Stimulated activated CD8-positive, alpha-beta memory T cell treated with anti-CD3 and anti-CD28 coated beads, Interleukin-7, amount 100 ng/mL, for 1 hour (primary cell): ENCODE measurements at regions not wholly inside any gene's neighbourhood (a gene's known extent, or its start where the extent isn't known, plus 50 kb on each side); places are given as distances from the start of the nearest gene placed in this dataset.

ENCODE experiments used
- DNase-seq, 2 donors: peaks; one replicate each; pipeline ENCODE4 v3.0.0-alpha.2; 2020; ENCODE audit warnings: low read depth in 2 of 2

DNA sequence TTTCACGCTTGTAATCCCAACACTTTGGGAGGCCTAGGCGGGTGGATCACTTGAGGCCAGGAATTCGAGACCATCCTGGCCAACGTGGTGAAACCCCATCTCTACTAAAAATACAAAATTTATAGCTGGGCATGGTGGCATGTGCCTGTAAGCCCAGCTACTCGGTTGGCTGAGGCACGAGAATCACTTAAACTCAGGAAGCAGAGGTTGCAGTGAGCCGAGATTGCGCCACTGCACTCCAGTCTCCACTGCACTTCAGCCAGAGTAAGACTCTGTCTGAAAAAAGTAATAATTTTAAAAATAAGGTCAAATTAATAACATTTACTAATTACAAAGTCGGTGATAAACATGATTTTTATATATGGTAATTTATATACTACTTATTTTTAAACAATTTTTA, 155.9 kb downstream of the AXIN2 start:
- DNase-seq = no peak

- no peak for DNase-seq
Measured at GRCh38 chr17:65404761-65405160, 156.7 kb downstream of the AXIN2 start.

DNA sequence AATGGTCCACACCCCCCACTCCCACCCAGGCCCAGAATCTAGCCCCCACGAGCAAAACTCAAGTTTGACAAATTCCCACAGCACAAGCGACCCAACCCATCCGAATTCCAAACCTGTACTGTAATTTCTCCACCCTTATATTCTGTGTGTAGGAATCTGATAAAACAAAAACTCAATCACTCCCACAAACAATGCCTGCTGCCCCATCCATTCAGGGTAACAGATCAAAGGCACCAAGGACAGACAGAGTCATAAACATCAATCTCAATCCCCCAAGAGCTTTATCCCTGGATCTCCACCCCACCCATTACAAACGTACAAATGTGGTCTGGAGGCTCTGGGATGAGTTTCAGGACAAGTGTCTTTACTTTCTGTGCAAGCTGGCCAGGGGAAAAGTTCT, 157.8 kb downstream of the AXIN2 start:
- no peak for DNase-seq

DNA sequence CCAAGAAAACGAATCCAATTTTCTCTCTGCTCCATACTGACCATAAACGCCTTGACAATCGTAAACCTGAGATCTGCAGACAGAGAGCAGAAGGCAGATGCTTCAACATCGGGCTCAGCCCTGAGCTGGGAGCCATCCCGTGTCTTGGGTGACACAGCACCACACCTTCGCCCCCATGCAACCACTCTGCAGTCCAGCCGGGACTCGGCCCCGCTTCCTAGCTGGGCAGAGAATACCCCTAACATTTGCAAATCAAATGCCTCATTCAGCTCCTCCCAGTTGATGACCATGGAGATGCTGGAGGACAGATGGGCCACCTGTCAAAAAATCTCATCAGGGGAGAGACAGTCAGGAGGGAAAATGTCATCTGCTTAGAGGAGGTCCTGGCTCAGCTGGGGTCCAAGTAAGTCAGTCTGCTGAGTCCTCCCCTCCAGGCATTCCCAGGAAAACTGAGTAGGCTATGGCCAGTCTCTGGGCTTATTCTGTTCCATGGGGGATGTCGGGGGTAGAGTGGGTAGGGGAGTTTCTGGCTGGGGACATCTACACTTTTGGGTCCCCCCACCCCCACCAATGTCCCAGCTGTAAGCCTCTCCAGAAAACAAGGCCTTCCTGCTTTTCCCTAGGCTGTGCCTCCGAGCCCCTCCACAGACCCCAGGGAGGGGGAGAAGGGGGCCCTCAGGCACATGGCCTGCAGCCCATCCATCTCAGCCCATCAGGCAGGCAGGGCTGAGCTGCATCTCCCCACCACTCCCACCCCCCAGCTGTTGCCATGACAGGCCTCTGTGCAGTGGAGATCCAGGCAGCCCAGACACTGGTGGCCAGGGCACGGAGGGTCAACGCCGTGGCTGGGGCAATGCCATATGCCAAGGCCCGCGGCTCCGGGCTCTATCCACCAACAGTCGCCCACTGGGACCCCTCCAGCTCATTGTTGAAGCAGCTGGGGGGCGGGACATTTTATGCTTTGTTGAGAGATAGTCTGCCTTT, 158.6 kb downstream of the AXIN2 start:
- DNase-seq = no peak

DNA sequence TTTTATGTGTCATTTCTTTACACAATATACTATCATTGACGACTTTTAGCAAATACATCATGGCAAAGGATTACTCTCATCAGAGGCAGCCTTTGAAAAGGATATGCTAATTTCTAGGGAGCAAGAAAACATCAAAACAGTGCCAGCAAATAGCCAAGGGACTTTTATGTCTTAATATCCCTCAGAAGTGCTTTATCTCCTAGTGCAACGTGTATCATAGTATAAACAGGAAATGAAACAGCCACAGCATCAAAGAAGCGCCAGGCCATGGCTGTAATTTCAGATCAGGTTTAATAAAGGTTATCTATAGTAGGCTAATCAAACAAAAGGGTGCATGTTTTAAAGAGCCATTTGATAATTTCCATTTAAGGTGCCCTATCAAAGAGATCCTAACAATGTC, 159.9 kb downstream of the AXIN2 start:
- no peak for DNase-seq

DNA sequence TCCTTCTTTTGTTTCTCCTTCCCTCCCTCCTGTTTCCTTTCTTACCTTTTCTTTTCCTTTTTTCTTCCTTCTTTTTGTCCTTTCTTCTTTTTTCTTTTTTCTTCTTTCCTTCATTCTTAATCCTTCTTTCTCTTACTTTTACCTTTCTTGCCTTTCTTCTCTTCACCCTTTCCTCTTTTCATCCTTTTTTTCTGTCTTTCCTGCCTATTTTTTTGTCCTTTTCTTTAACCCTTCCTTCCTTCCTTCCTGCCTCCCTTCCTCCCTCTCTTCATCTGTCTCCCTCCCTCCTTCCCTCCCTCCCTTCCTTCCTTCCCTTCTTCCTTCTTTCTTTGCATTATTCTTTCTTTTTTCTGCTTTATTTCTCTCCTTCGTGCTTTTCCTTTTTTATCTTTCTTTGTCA, 160.7 kb downstream of the AXIN2 start:
- no peak for DNase-seq

DNA sequence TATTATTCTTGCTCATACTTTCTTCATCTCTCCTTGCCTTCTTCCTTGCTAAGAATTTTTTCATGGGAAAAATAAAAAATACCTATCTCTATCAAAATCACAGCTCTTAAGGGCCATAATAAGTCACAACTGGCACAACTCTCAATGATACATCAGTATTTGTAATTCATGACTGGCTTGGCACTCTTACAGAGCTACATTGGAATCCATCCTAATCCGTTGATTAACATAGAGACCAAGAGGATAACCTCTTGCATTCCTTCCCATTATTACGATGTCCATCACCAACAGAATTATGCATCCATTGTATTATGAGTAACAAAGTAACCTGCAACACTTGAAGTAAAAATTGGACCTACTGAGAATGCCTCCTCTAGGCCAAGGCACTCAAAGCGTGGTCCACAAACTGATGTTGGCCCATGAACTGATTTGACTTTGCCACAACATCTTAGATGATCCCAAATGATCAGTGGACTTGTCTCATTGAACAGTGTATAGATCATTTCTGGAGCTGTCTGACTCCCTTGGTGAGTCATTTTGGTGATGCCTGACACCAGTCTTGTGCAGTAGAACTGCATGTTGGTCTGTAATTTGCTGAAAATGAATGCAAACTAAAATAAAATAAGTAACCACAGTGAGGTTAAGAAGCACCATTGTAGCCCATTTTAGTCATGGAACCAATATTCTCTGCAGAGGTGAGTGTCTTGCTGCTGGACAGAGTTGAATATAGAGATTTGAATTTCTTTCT, 163.2 kb downstream of the AXIN2 start:
- no peak for DNase-seq

DNA sequence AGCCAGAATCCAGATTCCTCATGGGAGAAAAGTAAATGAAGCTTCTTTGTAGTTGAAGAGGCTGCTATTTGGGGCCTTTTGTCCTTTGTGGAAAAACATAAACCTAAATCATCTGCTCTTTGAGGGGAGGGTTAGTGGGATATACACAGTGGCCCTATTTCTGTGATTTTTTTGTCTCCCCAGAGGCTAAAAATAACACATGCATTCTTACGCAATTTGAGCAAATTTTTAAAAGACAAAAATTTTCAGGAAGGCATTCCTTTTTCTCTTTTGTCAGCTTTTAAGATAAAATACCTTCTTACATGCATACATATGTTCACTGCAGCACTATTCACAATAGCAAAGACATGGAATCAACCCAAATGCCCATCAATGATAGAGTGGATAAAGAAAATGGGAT, 165.5 kb downstream of the AXIN2 start:
- DNase-seq = no peak

- no peak for DNase-seq
Measured at GRCh38 chr17:65394811-65395472, 166.5 kb downstream of the AXIN2 start.

DNA sequence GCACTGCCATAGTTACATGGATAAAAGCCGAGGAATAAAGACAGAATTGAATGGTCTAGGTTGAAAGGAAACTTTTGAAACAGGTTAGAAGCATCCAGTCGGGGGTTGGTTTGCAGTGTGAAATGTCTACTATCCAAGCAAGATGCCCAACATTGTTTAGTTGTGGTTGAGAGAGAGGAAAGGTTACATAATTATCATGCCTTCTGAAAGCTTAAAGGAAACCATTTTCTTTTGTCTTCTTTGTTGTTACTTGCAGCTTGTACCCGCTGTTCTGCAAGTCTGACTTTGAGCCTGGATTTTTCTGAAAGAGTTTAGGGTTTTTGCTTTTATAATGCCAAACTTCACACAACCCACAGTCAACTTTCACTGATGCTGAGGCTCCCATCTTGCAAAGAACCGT, 167.9 kb downstream of the AXIN2 start:
- no peak for DNase-seq

DNA sequence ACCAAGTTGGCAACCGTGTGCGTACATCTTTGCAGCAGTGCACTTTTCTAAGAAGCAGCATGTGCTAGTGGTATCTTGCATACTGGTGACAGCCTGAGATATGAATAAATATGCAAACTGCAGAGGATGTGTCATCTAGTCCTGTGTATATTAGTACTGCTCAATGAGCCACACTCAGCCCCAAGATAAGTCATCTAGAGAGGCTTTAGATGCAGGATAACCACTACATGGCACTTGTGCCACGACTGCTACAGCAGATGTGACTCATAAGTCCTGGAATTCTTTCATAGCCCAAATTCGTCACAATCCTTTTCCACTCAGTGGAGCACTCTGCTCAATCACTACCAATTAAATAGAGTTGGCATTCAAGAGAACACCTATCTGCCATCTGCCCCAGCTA, 171.5 kb downstream of the AXIN2 start:
- DNase-seq = no peak

GRCh38 chr17:65389426-65389825, 172.0 kb downstream of the AXIN2 start:
- no peak for DNase-seq

- DNase-seq = no peak
Measured at GRCh38 chr17:65388911-65389310, 172.5 kb downstream of the AXIN2 start.

- DNase-seq = no peak
Measured at GRCh38 chr17:65387322-65387721, 174.1 kb downstream of the AXIN2 start.

DNA sequence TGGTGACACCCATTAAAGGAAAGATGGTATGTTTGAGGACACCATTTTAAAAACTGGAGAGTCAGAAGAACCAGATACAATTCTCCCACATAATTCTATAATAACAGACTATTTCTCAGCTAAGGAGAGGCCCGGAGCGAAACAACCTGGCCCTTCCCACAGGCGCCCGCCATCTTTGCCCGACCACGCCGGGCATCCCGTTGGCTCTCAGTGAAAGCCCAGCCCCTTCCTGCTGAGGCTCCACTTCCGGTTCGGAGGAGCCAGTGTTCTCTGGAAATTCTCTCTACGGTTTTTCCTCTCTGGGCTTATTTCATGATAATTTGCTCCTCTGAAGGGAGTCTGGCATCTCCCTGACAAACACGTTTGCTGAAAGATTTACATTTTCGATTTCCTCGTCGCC, 175.7 kb downstream of the AXIN2 start:
- DNase-seq = no peak

GRCh38 chr17:65385071-65385470, 176.4 kb downstream of the AXIN2 start:
- DNase-seq = no peak

DNA sequence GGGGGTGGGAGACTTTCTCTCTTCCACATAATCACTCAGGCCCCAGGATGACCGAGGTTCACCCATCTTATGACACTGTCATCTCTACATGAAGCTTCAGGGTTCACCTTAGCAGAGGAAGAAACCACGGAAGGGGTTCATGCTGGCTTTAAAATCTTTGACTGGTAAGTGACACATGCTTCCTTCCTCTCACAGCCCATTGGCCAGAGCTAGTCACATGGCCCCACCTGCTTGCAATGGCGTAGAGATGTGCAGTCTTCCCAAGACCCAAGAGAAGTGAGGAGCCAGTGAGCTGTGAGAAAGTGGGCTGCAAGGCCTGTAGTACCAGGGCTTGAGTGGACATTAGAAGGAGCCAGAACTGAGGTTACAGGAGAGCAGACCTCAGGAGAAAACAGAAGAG, 180.3 kb downstream of the AXIN2 start:
- DNase-seq = no peak

DNA sequence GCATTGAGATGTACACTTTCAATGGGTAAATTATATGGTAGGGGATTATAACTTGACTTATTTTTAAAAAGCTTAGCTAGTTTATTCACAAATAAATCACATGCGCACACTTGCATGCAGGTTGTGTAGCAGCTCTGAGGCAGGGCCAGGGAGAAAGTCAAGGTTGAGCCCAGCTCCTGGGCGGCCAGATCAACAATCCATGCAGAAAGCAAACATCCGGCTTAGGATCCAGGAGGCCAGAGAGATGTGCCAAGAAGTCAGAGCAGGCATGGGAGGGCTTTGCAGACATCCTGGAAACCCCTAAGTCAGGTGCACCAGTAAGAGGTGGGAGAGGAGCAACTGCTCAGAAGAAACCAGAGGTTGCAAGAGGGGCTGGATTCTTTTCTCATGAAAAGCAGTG, 186.5 kb downstream of the AXIN2 start:
- no peak for DNase-seq

- no peak for DNase-seq
Measured at GRCh38 chr17:65371702-65372101, 189.7 kb downstream of the AXIN2 start.

- no peak for DNase-seq
Measured at GRCh38 chr17:65370669-65371131, 190.7 kb downstream of the AXIN2 start.

DNA sequence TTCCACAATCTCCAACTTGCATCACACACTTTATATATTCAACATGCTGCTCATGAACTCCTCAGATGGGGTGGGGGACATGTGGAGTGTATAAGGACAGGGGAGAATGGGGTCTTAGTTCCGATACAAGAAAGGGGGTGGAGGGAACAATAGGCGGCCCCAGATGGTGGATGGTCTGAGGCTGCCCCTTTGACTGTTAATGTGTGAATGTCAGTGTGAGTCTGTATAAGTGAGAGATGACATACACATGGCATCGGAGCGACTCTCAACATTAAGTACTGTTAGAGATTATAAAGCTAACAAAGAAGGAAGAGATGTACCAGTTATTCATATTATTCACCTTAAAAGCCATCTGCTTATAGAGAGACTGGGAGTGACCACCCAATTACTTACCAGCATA, 193.1 kb downstream of the AXIN2 start:
- DNase-seq = no peak

DNA sequence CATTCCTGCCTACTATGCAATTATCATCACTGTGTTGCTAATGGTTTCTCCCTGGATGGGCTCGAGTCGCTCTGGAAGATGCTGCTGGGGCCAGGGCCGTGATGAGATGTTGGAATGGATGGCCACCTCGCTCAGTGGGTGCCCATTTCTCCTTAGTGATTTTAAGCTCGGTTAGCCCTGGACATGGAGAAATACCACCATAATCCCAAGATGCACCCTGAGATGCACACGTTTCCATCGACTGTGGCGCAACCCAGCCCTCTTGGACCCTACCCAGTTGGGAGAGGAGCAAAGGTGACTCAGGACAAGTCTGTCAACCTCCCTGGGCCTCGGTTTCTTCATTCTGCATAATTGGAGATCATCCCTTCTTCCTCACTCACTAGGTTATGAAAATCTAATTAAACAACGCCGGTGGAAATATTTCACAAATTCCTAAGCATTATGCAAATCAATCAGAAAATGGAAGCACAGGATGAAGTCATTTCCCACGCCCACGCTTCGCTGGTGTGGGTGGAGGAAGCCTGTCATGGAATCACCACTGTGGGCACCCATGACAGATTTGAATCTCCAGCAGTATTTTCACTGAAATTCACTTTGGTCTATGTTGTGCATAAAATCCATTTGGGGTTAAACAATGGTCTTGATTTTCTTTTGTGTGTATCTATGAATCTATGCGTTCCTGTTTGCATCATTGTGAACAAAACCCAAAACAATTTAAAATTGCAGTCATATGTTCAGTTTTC, 195.2 kb downstream of the AXIN2 start:
- DNase-seq = no peak
